Tibial artery (tissue), 4 donors: ENCODE measurements at regions not wholly inside any gene's neighbourhood (a gene's known extent, or its start where the extent isn't known, plus 50 kb on each side); places are given as distances from the start of the nearest gene placed in this dataset.

Experiments
- DNase-seq, 2 donors: peaks; one replicate each; pipeline ENCODE4 v3.0.0-alpha.2; 2019
- H3K27ac ChIP-seq, 2 donors: fragments of 200-600 bp; sonication (generic) in 1 of 2; 1 replicate in 1 of 2; 2 replicates in 1 of 2; pipeline ENCODE4 v1.5.1; 2018 to 2019; ENCODE audit warnings: mild to moderate bottlenecking in 1 of 2
- H3K27me3 ChIP-seq, 2 donors: fragments of 200-600 bp; sonication (generic) in 1 of 2; one replicate each; pipeline versions ENCODE4 v1.5.1 to v1.6.0; 2016 to 2019
- H3K36me3 ChIP-seq, 3 donors: fragments of 200-600 bp; sonication (generic) in 2 of 3; one replicate each; pipeline ENCODE4 v1.5.1; 2016 to 2019; ENCODE audit warnings: mild to moderate bottlenecking in 2 of 3
- H3K4me1 ChIP-seq, 4 donors: fragments of 200-600 bp; sonication (generic) in 2 of 4; 1 replicate in 3 of 4; 2 replicates in 1 of 4; pipeline ENCODE4 v1.5.1; 2016 to 2019
- H3K4me3 ChIP-seq, 2 donors: fragments of 200-600 bp; sonication (generic) in 1 of 2; 1 replicate in 1 of 2; 2 replicates in 1 of 2; pipeline ENCODE4 v1.5.1; 2018 to 2019; ENCODE audit warnings: mild to moderate bottlenecking in 2 of 2
- H3K9me3 ChIP-seq, 3 donors: fragments of 200-600 bp; sonication (generic) in 1 of 3; one replicate each; pipeline ENCODE4 v1.5.1; 2016 to 2019
- intact Hi-C: fragments of 100-400 bp; cut with DNase I; formaldehyde crosslinking; loops from one replicate; pipeline ENCODE4 v1.15.0; 2023; ENCODE audit warnings: low total_unique reads
- TF ChIP-seq, protein P1 (sequence below), 2 experiments: fragments of 200-600 bp in 1 of 2; fragments of 450-650 bp in 1 of 2; IDR thresholded peaks; one replicate each; pipeline ENCODE4 v1.5.1; 2017 to 2019; ENCODE audit warnings: antibody characterized with exemption in 2 of 2, mild to moderate bottlenecking in 1 of 2, moderate library complexity in 1 of 2

DNA sequence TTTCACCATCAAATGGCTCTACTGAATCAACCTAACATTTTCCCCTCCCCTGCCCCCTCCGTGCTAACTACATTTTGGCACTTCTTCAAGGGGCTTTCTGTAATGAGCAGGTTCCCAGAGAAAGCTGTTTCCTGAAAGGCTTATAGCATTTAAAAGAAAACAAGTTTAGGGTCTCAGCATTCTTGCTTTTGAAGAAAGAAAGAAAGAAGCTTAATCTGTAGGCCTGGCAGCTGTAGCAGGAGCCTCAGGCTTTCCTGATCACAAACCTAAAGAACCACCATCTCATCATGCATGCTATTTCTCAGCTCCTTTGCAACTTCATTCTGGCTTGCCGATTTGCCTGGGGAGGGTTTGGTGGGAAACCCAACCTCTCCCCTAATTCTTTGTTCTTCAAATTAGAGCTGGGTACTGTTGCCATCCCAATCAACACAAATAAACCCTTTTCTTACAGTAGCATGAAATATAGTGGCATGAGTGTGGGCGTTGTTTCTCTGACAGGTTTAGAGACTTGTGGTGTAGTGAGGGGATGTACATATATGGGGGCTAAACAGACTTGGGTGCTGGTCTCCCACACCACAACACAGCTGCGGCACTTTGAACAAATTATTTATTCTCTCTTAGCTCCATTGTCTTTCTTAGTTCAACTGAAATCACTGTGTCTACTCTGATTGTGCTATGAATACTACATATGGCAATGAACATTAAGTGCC lies 160.5 kb upstream of the TNC start:
- Histone ChIP-seq H3K36me3 (no peaks in the 10 kb centered on the region), H3K4me1 (peaks cover 0 to 5% (median 0%) of the 10 kb centered on the region in 4 donors), H3K27ac (no peak overlapping the region), H3K27me3 (no peaks in the 10 kb centered on the region), H3K9me3 (no peaks in the 10 kb centered on the region), H3K4me3 (no peak overlapping the region)
- intact Hi-C loops: no loop called here
- TF ChIP-seq, protein P1, sequence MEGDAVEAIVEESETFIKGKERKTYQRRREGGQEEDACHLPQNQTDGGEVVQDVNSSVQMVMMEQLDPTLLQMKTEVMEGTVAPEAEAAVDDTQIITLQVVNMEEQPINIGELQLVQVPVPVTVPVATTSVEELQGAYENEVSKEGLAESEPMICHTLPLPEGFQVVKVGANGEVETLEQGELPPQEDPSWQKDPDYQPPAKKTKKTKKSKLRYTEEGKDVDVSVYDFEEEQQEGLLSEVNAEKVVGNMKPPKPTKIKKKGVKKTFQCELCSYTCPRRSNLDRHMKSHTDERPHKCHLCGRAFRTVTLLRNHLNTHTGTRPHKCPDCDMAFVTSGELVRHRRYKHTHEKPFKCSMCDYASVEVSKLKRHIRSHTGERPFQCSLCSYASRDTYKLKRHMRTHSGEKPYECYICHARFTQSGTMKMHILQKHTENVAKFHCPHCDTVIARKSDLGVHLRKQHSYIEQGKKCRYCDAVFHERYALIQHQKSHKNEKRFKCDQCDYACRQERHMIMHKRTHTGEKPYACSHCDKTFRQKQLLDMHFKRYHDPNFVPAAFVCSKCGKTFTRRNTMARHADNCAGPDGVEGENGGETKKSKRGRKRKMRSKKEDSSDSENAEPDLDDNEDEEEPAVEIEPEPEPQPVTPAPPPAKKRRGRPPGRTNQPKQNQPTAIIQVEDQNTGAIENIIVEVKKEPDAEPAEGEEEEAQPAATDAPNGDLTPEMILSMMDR (IDR thresholded peaks at IDR 0.05): no peak
- no peak for DNase-seq

DNA sequence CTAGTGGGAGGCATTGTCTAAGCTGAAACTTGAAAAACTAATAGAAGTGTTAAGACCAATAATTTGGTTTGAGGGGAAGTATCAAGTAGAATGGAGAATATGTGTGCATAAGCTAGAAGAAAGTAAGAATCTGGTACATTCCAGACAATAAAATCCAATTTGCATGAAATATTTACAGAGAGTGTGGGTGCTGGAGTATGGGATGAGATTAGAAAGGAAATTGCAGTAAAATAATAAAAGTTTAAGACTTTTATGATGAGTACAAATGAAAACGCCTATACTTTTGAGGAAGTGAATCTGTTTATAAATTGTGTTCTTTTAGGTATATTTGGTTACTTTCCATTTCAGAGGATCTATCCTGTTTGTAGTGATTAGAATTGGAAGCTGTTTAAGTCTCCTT lies 165.4 kb upstream of the TNC start:
- H3K27me3 ChIP-seq: no peaks in the 10 kb centered on the region
- intact Hi-C loops: no loop called here
- H3K27ac ChIP-seq: no peak overlapping the region
- no peaks in the 10 kb centered on the region for H3K36me3 ChIP-seq
- peaks cover 0 to 8% (median 0%) of the 10 kb centered on the region in 4 donors for H3K4me1 ChIP-seq
- DNase-seq: no peak
- H3K4me3 ChIP-seq: no peak overlapping the region
- no peaks in the 10 kb centered on the region for H3K9me3 ChIP-seq
- TF ChIP-seq, protein P1 (IDR thresholded peaks at IDR 0.05): no peak

DNA sequence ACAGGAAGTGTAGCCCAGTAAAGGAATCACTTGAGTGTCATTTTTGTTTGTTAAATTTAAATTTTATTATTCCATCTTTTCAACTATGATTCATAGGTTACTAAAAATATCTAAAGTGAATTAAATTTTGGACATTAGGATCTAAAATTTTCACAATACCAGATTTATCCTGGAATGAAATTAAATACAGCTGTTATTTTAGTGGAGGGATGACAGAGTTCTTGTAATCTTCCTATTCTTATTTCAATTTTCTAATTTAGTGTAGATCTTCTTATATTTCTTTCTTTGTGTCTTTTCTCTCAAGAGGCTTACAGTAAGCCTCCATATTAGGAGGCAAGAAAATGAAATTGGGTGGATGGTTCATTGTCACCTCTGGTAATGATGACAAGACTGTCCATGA lies 167.9 kb upstream of the TNC start:
- Histone ChIP-seq H3K9me3 (no peaks in the 10 kb centered on the region), H3K27me3 (no peaks in the 10 kb centered on the region), H3K27ac (no peak overlapping the region), H3K4me3 (no peak overlapping the region), H3K36me3 (no peaks in the 10 kb centered on the region), H3K4me1 (peaks cover 0 to 8% (median 0%) of the 10 kb centered on the region in 4 donors)
- no peak for DNase-seq
- TF ChIP-seq, protein P1 (IDR thresholded peaks at IDR 0.05): no peak
- intact Hi-C loops: no loop called here

DNA sequence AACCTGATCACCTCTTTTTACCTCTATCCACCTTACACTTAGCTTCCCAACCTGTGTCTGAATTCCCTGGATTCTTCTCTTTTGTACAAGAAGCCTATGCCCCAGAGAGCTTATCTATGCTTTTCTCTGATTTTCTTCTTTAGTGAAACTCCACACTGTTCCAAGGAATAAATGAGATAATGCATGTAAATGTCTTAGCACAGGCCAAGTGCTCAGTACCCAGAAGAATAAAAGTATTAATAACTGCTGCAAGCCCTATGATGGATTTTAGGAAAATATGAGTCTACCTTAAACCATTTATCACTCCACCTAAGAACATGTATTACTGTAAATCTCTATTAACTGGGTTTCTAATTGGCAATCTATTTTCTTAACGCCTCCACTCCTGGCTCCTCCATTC lies 168.5 kb upstream of the TNC start:
- TF ChIP-seq, protein P1 (IDR thresholded peaks at IDR 0.05): no peak
- DNase-seq: no peak
- Histone ChIP-seq H3K36me3 (no peaks in the 10 kb centered on the region), H3K4me1 (peaks cover 0 to 12% (median 1%) of the 10 kb centered on the region in 4 donors), H3K27me3 (no peaks in the 10 kb centered on the region), H3K27ac (no peak overlapping the region), H3K4me3 (no peak overlapping the region), H3K9me3 (no peaks in the 10 kb centered on the region)
- intact Hi-C loops: no loop called here

DNA sequence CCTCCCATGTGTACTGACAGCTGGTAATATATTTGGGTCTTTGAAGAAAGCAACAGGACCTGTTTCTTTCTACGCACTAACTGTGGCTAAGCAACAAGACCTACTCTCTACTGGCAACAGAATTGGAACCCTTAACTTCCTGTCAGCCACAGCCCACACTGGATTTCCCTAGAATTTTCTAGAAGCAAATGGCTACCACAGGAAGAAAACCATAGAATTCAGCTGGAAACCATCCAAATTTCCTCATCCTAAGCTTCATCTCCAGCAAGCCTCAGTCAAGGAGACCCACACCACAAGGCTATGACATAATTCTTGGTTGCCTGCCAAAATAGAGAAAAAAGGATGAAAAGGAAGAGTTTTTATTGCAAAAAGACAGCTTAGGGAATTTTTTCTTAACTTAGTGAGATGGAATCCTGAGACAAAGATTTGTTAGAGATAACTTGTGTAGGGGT lies 171.8 kb upstream of the TNC start:
- no peaks in the 10 kb centered on the region for H3K36me3 ChIP-seq
- no peaks in the 10 kb centered on the region for H3K27me3 ChIP-seq
- peaks cover 0 to 40% (median 23%) of the 10 kb centered on the region in 4 donors for H3K4me1 ChIP-seq
- DNase-seq: no peak
- no peak overlapping the region for H3K4me3 ChIP-seq
- intact Hi-C loops: no loop called here
- no peaks in the 10 kb centered on the region for H3K9me3 ChIP-seq
- TF ChIP-seq, protein P1 (IDR thresholded peaks at IDR 0.05): no peak
- no peak overlapping the region for H3K27ac ChIP-seq
